Activated B cell treated with CpG ODN at 0.5 μM for 24 hours (primary cell): ENCODE measurements at regions not wholly inside any gene's neighbourhood (a gene's known extent, or its start where the extent isn't known, plus 50 kb on each side); places are given as distances from the start of the nearest gene placed in this dataset.

Experiments
- ATAC-seq: fragments of 200-7000 bp; cut with Tn5 transposase; one replicate; pipeline ENCODE4 v1.10.0; 2021; ENCODE audit warnings: low read depth, mild to moderate bottlenecking, moderate library complexity
- CTCF ChIA-PET: fragments of 350-600 bp; sonication (Branson Sonifier 250); formaldehyde crosslinking; loops from one replicate; lab custom pipeline; 2021; ENCODE audit warnings: antibody characterized with exemption; lab: Charles Lee
- POLR2A ChIA-PET: fragments of 350-600 bp; sonication (Branson Sonifier 250); formaldehyde crosslinking; loops from one replicate; lab custom pipeline; 2021; ENCODE audit warnings: antibody characterized with exemption; lab: Charles Lee
- DNase-seq: peaks from one replicate; pipeline ENCODE4 v3.0.0; 2022
- H3K27ac Mint-ChIP-seq: one replicate; pipeline ENCODE4 v1.8.0; 2020; ENCODE audit warnings: mixed read lengths
- H3K27me3 Mint-ChIP-seq: one replicate; pipeline ENCODE4 v1.8.0; 2021; ENCODE audit warnings: mixed read lengths
- H3K36me3 Mint-ChIP-seq: one replicate; pipeline ENCODE4 v1.8.0; 2021; ENCODE audit warnings: low read depth, mixed read lengths
- H3K4me1 Mint-ChIP-seq: one replicate; pipeline ENCODE4 v1.8.0; 2021; ENCODE audit warnings: mixed read lengths
- H3K4me3 Mint-ChIP-seq: one replicate; pipeline ENCODE4 v1.8.0; 2020; ENCODE audit warnings: mild to moderate bottlenecking, mixed read lengths
- H3K9me3 Mint-ChIP-seq: one replicate; pipeline ENCODE4 v1.8.0; 2020; ENCODE audit warnings: mixed read lengths
- intact Hi-C: fragments of 100-400 bp; cut with micrococcal nuclease; formaldehyde crosslinking; loops from one replicate; pipeline ENCODE4 v1.15.1; 2024
- TF ChIP-seq, protein P1 (sequence below): fragments of 200-600 bp; IDR thresholded peaks from one replicate; pipeline ENCODE4 v1.8.0; 2022; ENCODE audit warnings: antibody characterized with exemption, mild to moderate bottlenecking

DNA sequence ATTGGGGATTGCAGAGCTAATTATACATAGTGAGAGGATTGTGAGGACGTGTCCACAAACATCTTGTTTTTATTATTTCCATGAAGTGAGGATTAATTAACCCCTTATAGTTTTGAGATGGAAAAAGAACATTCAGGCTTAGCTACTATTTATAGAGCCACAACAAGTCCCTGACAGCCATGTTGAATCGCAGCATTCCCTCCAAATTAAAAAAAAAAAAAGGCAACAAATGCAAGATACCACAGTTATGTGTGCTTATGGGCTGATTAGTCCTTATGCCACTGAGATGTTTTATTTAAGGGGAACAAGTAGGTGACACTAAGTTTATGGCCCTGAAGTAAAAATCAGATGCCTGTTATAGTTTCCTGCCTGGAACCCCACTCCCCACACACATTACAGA, 350.3 kb downstream of the GPAM start:
- CTCF ChIA-PET = no interaction called here
- Mint-ChIP-seq H3K27me3 (no peaks in the 10 kb centered on the region), H3K4me3 (no peak overlapping the region), H3K4me1 (no peaks in the 10 kb centered on the region), H3K27ac (no peak overlapping the region), H3K36me3 (no peaks in the 10 kb centered on the region), H3K9me3 (no peaks in the 10 kb centered on the region)
- TF ChIP-seq, protein P1, sequence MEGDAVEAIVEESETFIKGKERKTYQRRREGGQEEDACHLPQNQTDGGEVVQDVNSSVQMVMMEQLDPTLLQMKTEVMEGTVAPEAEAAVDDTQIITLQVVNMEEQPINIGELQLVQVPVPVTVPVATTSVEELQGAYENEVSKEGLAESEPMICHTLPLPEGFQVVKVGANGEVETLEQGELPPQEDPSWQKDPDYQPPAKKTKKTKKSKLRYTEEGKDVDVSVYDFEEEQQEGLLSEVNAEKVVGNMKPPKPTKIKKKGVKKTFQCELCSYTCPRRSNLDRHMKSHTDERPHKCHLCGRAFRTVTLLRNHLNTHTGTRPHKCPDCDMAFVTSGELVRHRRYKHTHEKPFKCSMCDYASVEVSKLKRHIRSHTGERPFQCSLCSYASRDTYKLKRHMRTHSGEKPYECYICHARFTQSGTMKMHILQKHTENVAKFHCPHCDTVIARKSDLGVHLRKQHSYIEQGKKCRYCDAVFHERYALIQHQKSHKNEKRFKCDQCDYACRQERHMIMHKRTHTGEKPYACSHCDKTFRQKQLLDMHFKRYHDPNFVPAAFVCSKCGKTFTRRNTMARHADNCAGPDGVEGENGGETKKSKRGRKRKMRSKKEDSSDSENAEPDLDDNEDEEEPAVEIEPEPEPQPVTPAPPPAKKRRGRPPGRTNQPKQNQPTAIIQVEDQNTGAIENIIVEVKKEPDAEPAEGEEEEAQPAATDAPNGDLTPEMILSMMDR = no peak
- no peak for ATAC-seq
- no peak for DNase-seq
- intact Hi-C loops = no loop called here
- POLR2A ChIA-PET = no interaction called here

DNA sequence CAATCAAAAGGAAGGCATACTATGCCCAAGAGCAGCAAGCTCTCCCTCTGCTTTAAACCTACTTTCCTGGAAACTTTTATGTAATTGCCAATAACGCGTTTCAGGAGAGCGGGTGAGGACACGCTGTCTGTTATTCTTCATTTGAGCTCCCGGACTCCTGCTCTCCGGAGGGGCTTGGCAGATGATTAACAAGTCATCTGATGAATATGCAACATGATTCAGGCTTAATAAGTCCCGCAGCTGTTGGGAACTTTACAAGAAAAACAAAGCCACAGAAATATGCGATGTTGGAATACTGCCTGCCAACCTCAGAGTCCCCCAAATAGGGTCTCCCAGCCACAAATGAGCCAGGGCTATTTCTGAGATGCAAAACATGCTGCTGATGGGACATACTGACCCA, 348.0 kb downstream of the GPAM start:
- ChIA-PET CTCF (no interaction called here), POLR2A (no interaction called here)
- H3K36me3 Mint-ChIP-seq = no peaks in the 10 kb centered on the region
- no peaks in the 10 kb centered on the region for H3K27me3 Mint-ChIP-seq
- no peaks in the 10 kb centered on the region for H3K9me3 Mint-ChIP-seq
- DNase-seq = no peak
- ATAC-seq = no peak
- no peak overlapping the region for H3K4me3 Mint-ChIP-seq
- no peak overlapping the region for H3K27ac Mint-ChIP-seq
- TF ChIP-seq, protein P1 = no peak
- no peaks in the 10 kb centered on the region for H3K4me1 Mint-ChIP-seq
- intact Hi-C loops = no loop called here

DNA sequence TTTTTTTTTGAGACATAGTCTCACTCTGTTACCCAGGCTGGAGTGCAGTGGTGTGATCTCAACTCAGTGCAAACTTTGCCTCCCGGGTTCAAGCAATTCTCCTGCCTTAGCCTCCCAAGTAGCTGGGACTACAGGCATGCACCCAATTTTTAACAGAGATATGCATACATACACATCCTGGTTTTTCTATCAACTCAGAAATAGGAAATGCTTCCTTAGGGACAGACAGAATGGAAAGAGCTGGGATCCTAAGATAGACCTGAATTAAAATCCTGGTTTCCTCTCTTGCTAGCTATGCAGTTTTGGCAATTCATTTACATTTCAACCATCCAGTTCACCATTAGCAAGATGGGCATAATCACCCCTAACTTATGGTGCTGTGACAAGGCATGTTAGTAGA, 347.5 kb downstream of the GPAM start:
- Mint-ChIP-seq H3K9me3 (no peaks in the 10 kb centered on the region), H3K36me3 (no peaks in the 10 kb centered on the region), H3K4me1 (no peaks in the 10 kb centered on the region), H3K27ac (no peak overlapping the region), H3K27me3 (no peaks in the 10 kb centered on the region), H3K4me3 (no peak overlapping the region)
- intact Hi-C loops = no loop called here
- DNase-seq = no peak
- TF ChIP-seq, protein P1 = no peak
- CTCF ChIA-PET = no interaction called here
- POLR2A ChIA-PET = no interaction called here
- ATAC-seq = no peak

DNA sequence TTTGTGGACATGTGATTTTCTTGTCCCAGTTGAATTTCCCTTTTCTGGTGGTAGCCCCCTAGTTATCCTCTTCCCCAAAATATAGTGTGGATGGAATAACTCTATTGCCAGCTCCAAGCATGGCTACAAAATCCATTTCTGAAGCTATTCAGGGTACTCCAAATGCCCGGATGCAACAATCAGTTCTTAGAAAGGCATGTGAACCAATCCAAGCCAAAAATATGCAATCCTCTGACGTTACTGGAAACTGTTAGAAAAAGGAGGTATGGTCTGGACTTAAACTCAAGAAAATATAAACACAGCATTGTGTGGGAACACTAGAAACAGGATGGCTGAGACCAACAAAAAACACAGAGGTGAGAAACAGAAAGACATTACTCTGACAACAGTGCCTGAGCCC, 347.0 kb downstream of the GPAM start:
- TF ChIP-seq, protein P1 = no peak
- no peaks in the 10 kb centered on the region for H3K36me3 Mint-ChIP-seq
- intact Hi-C loops = no loop called here
- DNase-seq (no peak), ATAC-seq (no peak)
- H3K4me1 Mint-ChIP-seq = no peaks in the 10 kb centered on the region
- H3K27ac Mint-ChIP-seq = no peak overlapping the region
- CTCF ChIA-PET = no interaction called here
- no peak overlapping the region for H3K4me3 Mint-ChIP-seq
- no peaks in the 10 kb centered on the region for H3K27me3 Mint-ChIP-seq
- POLR2A ChIA-PET = no interaction called here
- no peaks in the 10 kb centered on the region for H3K9me3 Mint-ChIP-seq

DNA sequence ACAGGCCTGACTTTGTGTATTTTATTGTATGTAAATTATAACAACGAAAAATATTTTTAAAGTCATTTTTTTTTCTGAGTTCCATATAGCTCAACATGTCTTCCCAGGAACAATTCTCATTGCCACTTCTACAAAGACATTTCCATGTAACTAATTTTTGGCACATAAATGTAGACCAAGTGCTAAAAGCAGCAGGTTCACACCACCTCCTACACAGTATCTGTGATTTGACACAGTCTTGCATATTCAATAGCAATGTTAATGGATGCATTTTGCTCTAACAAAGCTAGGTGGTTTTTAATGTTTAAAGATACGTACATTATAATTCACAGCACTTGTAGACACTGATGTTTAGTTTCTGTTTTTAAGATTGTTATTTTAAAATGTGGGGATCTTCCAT, 346.5 kb downstream of the GPAM start:
- H3K27ac Mint-ChIP-seq = no peak overlapping the region
- no peaks in the 10 kb centered on the region for H3K27me3 Mint-ChIP-seq
- no peaks in the 10 kb centered on the region for H3K4me1 Mint-ChIP-seq
- no peak overlapping the region for H3K4me3 Mint-ChIP-seq
- TF ChIP-seq, protein P1 = no peak
- no peaks in the 10 kb centered on the region for H3K36me3 Mint-ChIP-seq
- ChIA-PET CTCF (no interaction called here), POLR2A (no interaction called here)
- DNase-seq (no peak), ATAC-seq (no peak)
- intact Hi-C loops = no loop called here
- H3K9me3 Mint-ChIP-seq = no peaks in the 10 kb centered on the region
